Common myeloid progenitor, CD34-positive (primary cell): ENCODE measurements at regions not wholly inside any gene's neighbourhood (a gene's known extent, or its start where the extent isn't known, plus 50 kb on each side); places are given as distances from the start of the nearest gene placed in this dataset.
A peak's percentile ranks its signal among the peaks of the same experiment; 100 is the strongest.
"Not testable (repeated sequence)": the region's sequence is repeated elsewhere in the genome, so short reads cannot be mapped to it uniquely, and the experiment has no call there.

Experiments
- CTCF ChIA-PET: fragments of 350-600 bp; sonication (Branson Sonifier 250); formaldehyde crosslinking; loops from one replicate; lab custom pipeline; 2021; ENCODE audit warnings: antibody characterized with exemption; lab: Charles Lee
- POLR2A ChIA-PET: fragments of 350-600 bp; sonication (Branson Sonifier 250); formaldehyde crosslinking; loops from one replicate; lab custom pipeline; 2021; ENCODE audit warnings: antibody characterized with exemption; lab: Charles Lee
- DNase-seq, 3 donors: peaks; one replicate each; pipeline versions ENCODE4 v3.0.0 to v3.0.0-alpha.2; 2013
- H3K27ac ChIP-seq, 2 experiments: 1 replicate in 1 of 2; 2 replicates in 1 of 2; pipeline ENCODE4 v1.7.0; 2013; ENCODE audit warnings: inconsistent platforms in 2 of 2, low read length in 2 of 2, mild to moderate bottlenecking in 2 of 2, low read depth in 1 of 2, moderate library complexity in 1 of 2; ENCODE audit not compliant: severe bottlenecking in 2 of 2, insufficient read depth in 1 of 2, poor library complexity in 1 of 2
- H3K27me3 ChIP-seq, 5 experiments: replicated peaks in 2 of 5; 1 replicate in 3 of 5; 2 replicates in 2 of 5; pipeline versions ENCODE4 v1.6.1 to v1.7.0; 2013; ENCODE audit warnings: low read length in 4 of 5, mild to moderate bottlenecking in 2 of 5, moderate library complexity in 2 of 5, inconsistent platforms in 1 of 5; ENCODE audit not compliant: insufficient read depth in 5 of 5, control insufficient read depth in 4 of 5
- H3K36me3 ChIP-seq, 4 experiments: 1 replicate in 2 of 4; 2 replicates in 2 of 4; pipeline versions ENCODE4 v1.6.1 to v1.7.0; 2013; ENCODE audit warnings: low read length in 3 of 4, control low read depth in 1 of 4, mild to moderate bottlenecking in 1 of 4; ENCODE audit not compliant: control insufficient read depth in 4 of 4, insufficient read depth in 4 of 4
- H3K4me1 ChIP-seq, 4 experiments: 1 replicate in 3 of 4; 2 replicates in 1 of 4; pipeline versions ENCODE4 v1.6.1 to v1.7.1; 2013; ENCODE audit warnings: low read length in 3 of 4, mild to moderate bottlenecking in 3 of 4, control low read depth in 1 of 4, inconsistent platforms in 1 of 4, moderate library complexity in 1 of 4; ENCODE audit not compliant: control insufficient read depth in 4 of 4, insufficient read depth in 4 of 4; ENCODE audit errors: control extremely low read depth in 1 of 4
- H3K4me3 ChIP-seq, 7 experiments: 1 replicate in 4 of 7; 2 replicates in 3 of 7; pipeline versions ENCODE4 v1.5.1 to v1.7.0; 2013; ENCODE audit warnings: mild to moderate bottlenecking in 7 of 7, low read length in 6 of 7, moderate library complexity in 6 of 7, inconsistent platforms in 2 of 7, low read depth in 2 of 7, control low read depth in 1 of 7; ENCODE audit not compliant: insufficient read depth in 4 of 7, control insufficient read depth in 1 of 7; ENCODE audit errors: extremely low read depth in 1 of 7
- H3K9me3 ChIP-seq, 5 experiments: 1 replicate in 4 of 5; 2 replicates in 1 of 5; pipeline versions ENCODE4 v1.6.1 to v1.7.1; 2013; ENCODE audit warnings: low read length in 4 of 5, mild to moderate bottlenecking in 2 of 5, inconsistent platforms in 1 of 5, low read depth in 1 of 5, moderate library complexity in 1 of 5; ENCODE audit not compliant: control insufficient read depth in 4 of 5, insufficient read depth in 2 of 5; ENCODE audit errors: control extremely low read depth in 1 of 5
- WGBS: methylation state at CpG from one replicate; pipeline ENCODE4 v1.1.5; 2013; ENCODE audit not compliant: insufficient coverage; 5-methylcytosine and 5-hydroxymethylcytosine counted together

GRCh38 chr10:124245191-124245590, 151.8 kb upstream of the CHST15 start:
- CTCF ChIA-PET: interaction anchor here (1.0 to 1.1 kb wide), 2 partner anchors 14 to 16 kb away, joined by 3 read pairs; no protein-coding TSS in a partner anchor
- 100% methylated on average over 6 of the region's 8 CpGs for WGBS
- DNase-seq: no peak
- H3K9me3 ChIP-seq: no peaks in the 10 kb centered on the region
- POLR2A ChIA-PET: no interaction called here
- no peak overlapping the region for H3K27ac ChIP-seq
- H3K4me3 ChIP-seq: no peak overlapping the region
- no peaks in the 10 kb centered on the region for H3K4me1 ChIP-seq
- H3K36me3 ChIP-seq: no peaks in the 10 kb centered on the region
- H3K27me3 ChIP-seq: peaks cover 0 to 4% (median 0%) of the 10 kb centered on the region in 5 experiments

GRCh38 chr10:124244256-124244877, 151.0 kb upstream of the CHST15 start:
- no peak overlapping the region for H3K27ac ChIP-seq
- H3K4me3 ChIP-seq: no peak overlapping the region
- POLR2A ChIA-PET: no interaction called here
- H3K36me3 ChIP-seq: no peaks in the 10 kb centered on the region
- WGBS: 88% methylated on average over 16 of the region's 20 CpGs
- no peaks in the 10 kb centered on the region for H3K4me1 ChIP-seq
- no peaks in the 10 kb centered on the region for H3K9me3 ChIP-seq
- no peak for DNase-seq
- peaks cover 0 to 4% (median 0%) of the 10 kb centered on the region in 5 experiments for H3K27me3 ChIP-seq
- CTCF ChIA-PET: interaction anchor here (1.0 to 1.7 kb wide), 3 partner anchors 8 to 17 kb away, joined by 3 to 5 read pairs (median 3); no protein-coding TSS in a partner anchor

GRCh38 chr10:124243702-124244121, 150.3 kb upstream of the CHST15 start:
- 78% methylated on average over 11 of the region's 12 CpGs for WGBS
- CTCF ChIA-PET: interaction anchor here (1.7 kb wide), 1 partner anchor 9 kb away, joined by 5 read pairs; no protein-coding TSS in a partner anchor
- H3K36me3 ChIP-seq: no peaks in the 10 kb centered on the region
- POLR2A ChIA-PET: no interaction called here
- H3K4me3 ChIP-seq: no peak overlapping the region
- H3K27ac ChIP-seq: no peak overlapping the region
- no peaks in the 10 kb centered on the region for H3K4me1 ChIP-seq
- H3K9me3 ChIP-seq: no peaks in the 10 kb centered on the region
- DNase-seq: peak; percentile 28 to 55 (median 32)
- H3K27me3 ChIP-seq: peaks cover 0 to 4% (median 0%) of the 10 kb centered on the region in 5 experiments

- WGBS: 97% methylated on average over 6 of the region's 8 CpGs
- CTCF ChIA-PET: interaction anchor here (1.7 kb wide), 1 partner anchor 9 kb away, joined by 5 read pairs; no protein-coding TSS in a partner anchor
Observed at GRCh38 chr10:124242791-124243190, 149.4 kb upstream of the CHST15 start.

GRCh38 chr10:124242365-124242764, 149.0 kb upstream of the CHST15 start:
- Histone ChIP-seq H3K27ac (no peak overlapping the region), H3K27me3 (peaks cover 0 to 2% (median 0%) of the 10 kb centered on the region in 5 experiments), H3K4me3 (no peak overlapping the region), H3K36me3 (no peaks in the 10 kb centered on the region), H3K9me3 (no peaks in the 10 kb centered on the region), H3K4me1 (no peaks in the 10 kb centered on the region)
- ChIA-PET POLR2A (no interaction called here), CTCF (no interaction called here)
- DNase-seq: no peak
- WGBS: 91% methylated on average over 4 of the region's 7 CpGs

More at GRCh38 chr10:124242791-124243190, 149.4 kb upstream of the CHST15 start:
- no peak for DNase-seq
- Histone ChIP-seq H3K4me3 (no peak overlapping the region), H3K36me3 (no peaks in the 10 kb centered on the region), H3K9me3 (no peaks in the 10 kb centered on the region), H3K4me1 (no peaks in the 10 kb centered on the region), H3K27me3 (peaks cover 0 to 4% (median 0%) of the 10 kb centered on the region in 5 experiments), H3K27ac (no peak overlapping the region)
- POLR2A ChIA-PET: no interaction called here

GRCh38 chr10:124241510-124241909, 148.1 kb upstream of the CHST15 start:
- POLR2A ChIA-PET, H3K4me1 ChIP-seq, H3K9me3 ChIP-seq, H3K4me3 ChIP-seq, H3K27me3 ChIP-seq, CTCF ChIA-PET, DNase-seq, H3K27ac ChIP-seq, H3K36me3 ChIP-seq: not testable (repeated sequence)
- 90% methylated on average over 3 of the region's 5 CpGs for WGBS

GRCh38 chr10:124240839-124241291, 147.5 kb upstream of the CHST15 start:
- 85% methylated on average over 12 of the region's 17 CpGs for WGBS
- Histone ChIP-seq H3K9me3 (peaks cover 0 to 4% (median 0%) of the 10 kb centered on the region in 5 experiments), H3K27ac (no peak overlapping the region), H3K27me3 (no peaks in the 10 kb centered on the region), H3K4me1 (no peaks in the 10 kb centered on the region), H3K36me3 (no peaks in the 10 kb centered on the region), H3K4me3 (no peak overlapping the region)
- CTCF ChIA-PET: no interaction called here
- POLR2A ChIA-PET: no interaction called here
- no peak for DNase-seq
